ENCODE measurements at regions not wholly inside any gene's neighbourhood (a gene's known extent, or its start where the extent isn't known, plus 50 kb on each side); places are given as distances from the start of the nearest gene placed in this dataset.

DNA sequence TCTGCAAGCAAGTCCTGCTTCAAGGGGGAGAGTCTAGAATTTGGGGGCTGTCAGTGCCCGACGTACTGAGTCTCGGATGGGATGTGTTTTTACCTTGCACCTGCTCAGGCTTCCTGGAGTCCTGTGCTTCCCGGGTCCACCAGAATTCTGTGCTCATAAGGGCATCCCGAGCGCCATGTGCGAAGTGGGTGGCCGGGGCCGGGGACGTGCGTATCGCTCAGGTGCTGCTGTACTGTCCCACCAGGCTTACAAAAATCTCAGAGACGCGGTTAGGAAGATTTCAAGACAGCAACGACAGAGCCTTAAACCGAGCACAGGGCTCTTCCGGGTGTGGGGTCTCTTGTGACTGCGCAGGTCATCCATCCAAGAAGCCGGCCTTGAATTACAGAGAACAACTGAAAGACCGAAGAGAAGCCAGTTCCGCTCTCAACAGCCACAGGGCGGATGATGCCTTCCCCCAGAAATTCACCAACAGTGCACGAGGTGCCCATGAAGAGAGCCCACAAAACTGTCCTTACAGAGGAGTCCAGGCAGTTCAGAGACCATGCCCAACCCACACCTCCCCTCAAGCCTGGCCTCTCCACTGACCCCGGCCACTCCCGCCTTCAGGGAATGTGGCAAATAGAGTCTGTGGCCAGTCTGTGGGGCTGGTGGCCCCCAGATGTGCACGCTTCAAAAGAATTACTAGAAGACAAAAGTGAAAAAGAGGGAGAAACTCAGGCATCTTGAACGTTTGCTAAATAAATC lies 104.7 kb downstream of the PXDC1 start:
- TF ChIP-seq EZH2 (IDR thresholded peaks at IDR 0.05; ENCODE audit: insufficient read depth, poor library complexity, severe bottlenecking), result no peak
- TF ChIP-seq EZH2phosphoT487 (IDR thresholded peaks at IDR 0.05; ENCODE audit: insufficient read depth, low read depth), result no peak

Measured in GM23248 (cell line).